Activated CD8-positive, alpha-beta memory T cell treated with anti-CD3 and anti-CD28 coated beads, Interleukin-2, amount 10 ng/mL, durations not matched to agents 7 days and 5 days (primary cell): ENCODE measurements at regions not wholly inside any gene's neighbourhood (a gene's known extent, or its start where the extent isn't known, plus 50 kb on each side); places are given as distances from the start of the nearest gene placed in this dataset.

Experiments
- ATAC-seq: fragments of 150-1000 bp; cut with Tn5 transposase; one replicate; pipeline ENCODE4 v1.10.0; 2021; ENCODE audit warnings: moderate library complexity
- CTCF ChIA-PET: fragments of 350-600 bp; sonication (Branson Sonifier 250); formaldehyde crosslinking; loops from one replicate; lab custom pipeline; 2021; ENCODE audit warnings: antibody characterized with exemption; lab: Charles Lee
- DNase-seq: peaks from one replicate; pipeline ENCODE4 v3.0.0-alpha.2; 2020
- H3K27ac Mint-ChIP-seq: one replicate; pipeline ENCODE4 v1.8.0; 2021; ENCODE audit warnings: mild to moderate bottlenecking, mixed read lengths
- H3K27me3 Mint-ChIP-seq: one replicate; pipeline ENCODE4 v1.8.0; 2021; ENCODE audit warnings: mixed read lengths
- H3K36me3 Mint-ChIP-seq: one replicate; pipeline ENCODE4 v1.8.0; 2021; ENCODE audit warnings: mild to moderate bottlenecking, mixed read lengths
- H3K4me1 Mint-ChIP-seq: one replicate; pipeline ENCODE4 v1.8.0; 2021; ENCODE audit warnings: mixed read lengths
- H3K4me3 Mint-ChIP-seq: one replicate; pipeline ENCODE4 v1.8.0; 2021; ENCODE audit warnings: mild to moderate bottlenecking, moderate library complexity, mixed read lengths
- H3K9me3 Mint-ChIP-seq: one replicate; pipeline ENCODE4 v1.8.0; 2022; ENCODE audit warnings: low read depth, mixed read lengths

DNA sequence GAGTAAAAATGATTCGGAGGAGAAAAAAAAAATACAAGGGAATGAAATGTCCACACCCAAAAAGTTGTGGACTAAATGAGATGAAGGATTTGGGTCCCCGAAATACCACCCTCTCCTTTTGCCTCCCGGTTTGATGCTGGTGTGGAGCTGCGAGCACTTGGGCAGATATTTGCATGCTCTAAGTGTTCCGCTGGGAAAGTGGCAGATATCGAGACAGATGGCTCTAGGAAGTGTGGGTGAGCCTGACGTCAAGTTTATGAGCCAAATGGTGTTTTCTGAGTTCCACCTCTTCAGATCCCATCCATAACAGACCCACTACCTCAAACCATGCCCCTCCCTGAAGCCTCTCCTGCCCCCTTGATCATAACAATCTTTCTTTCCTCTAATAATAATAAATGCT is 228.6 kb downstream of the QDPR start:
- Mint-ChIP-seq H3K27me3 (peaks cover 4% of the 10 kb centered on the region), H3K9me3 (no peaks in the 10 kb centered on the region), H3K4me3 (no peak overlapping the region), H3K27ac (no peak overlapping the region), H3K4me1 (no peaks in the 10 kb centered on the region), H3K36me3 (no peaks in the 10 kb centered on the region)
- CTCF ChIA-PET = no interaction called here
- DNase-seq (no peak), ATAC-seq (no peak)

DNA sequence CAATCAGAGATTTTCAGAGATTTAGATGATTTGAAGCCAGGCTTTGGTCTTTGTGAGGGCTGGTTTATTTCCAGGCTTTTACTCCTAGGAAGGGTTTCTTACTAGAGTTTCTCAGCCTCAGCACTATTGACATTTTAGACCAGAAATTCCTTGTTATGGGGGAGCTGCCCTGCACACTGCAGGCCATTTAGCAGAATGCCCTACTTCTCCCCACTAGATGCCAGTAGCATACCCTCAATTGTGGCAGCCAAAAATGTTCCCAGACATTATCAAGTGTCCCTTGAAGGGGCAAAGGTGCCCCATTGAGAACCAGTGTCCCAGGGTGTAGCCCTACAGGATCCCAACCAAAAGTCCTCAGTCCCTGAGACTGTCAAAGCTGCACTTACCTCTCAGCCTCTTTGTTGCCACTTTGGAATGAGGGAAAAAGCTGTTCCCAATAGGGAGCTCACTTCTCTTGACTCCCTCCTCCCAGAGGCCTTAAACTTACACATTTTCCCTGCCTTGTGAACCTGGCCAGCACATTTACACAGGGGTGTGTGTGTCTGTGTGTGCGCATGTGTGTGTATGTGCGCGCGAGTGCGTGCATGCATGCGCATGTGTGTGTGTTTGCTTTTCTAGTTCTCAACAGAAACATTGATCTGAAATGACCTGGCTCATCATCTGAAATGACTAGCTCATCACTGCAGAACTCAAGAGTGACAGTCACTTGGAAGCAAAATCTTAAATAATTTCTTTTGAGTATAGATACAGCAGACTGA is 231.4 kb downstream of the QDPR start:
- DNase-seq = no peak
- peaks cover 3% of the 10 kb centered on the region for H3K27me3 Mint-ChIP-seq
- no peak overlapping the region for H3K27ac Mint-ChIP-seq
- no peaks in the 10 kb centered on the region for H3K36me3 Mint-ChIP-seq
- no peaks in the 10 kb centered on the region for H3K4me1 Mint-ChIP-seq
- H3K9me3 Mint-ChIP-seq = no peaks in the 10 kb centered on the region
- H3K4me3 Mint-ChIP-seq = no peak overlapping the region
- ATAC-seq = no peak
- CTCF ChIA-PET = interaction anchor here (0.9 kb wide), 1 partner anchor 168 kb away, joined by 3 read pairs; no protein-coding TSS in a partner anchor

DNA sequence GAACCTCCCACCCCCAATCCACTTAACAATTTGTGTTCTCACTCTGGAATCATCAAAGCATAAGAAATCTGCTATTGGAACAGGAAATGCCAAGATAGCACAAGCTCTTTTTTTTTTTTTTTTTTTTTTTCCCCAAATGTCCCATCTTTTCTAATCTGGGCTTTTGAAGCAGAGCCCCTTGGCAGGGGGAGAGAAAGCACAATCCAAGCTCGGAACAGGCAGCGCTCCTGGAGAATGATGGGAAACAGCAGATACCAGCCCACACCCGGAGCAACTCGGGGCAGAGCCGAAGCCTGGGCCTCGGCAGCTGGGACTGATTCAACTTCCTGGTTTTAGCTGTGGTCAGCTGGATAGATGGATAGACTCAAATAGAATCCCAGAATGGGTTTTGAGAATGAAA is 235.1 kb downstream of the QDPR start:
- no peak for ATAC-seq
- DNase-seq = no peak
- H3K27ac Mint-ChIP-seq = no peak overlapping the region
- H3K4me1 Mint-ChIP-seq = no peaks in the 10 kb centered on the region
- no peak overlapping the region for H3K4me3 Mint-ChIP-seq
- CTCF ChIA-PET = no interaction called here
- peaks cover 3% of the 10 kb centered on the region for H3K27me3 Mint-ChIP-seq
- H3K9me3 Mint-ChIP-seq = no peaks in the 10 kb centered on the region
- no peaks in the 10 kb centered on the region for H3K36me3 Mint-ChIP-seq

DNA sequence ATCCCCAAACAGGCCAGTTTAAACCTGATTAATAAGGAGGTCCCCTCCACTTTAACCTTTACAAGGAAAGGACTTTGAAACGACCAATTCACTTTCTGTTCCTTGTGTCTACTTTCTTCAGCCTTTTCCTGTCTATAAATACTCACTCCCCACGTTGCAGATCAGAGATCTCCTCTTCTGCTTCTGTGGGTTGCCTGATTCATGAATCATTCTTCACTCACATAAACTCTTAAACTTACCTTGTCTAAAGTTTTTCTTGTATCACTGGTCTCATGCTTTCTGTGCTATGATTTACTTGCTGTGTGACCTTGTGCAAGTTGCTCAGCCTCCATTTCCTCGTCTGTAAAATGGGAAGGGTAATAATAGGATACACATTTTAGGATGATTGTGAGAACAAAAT is 236.1 kb downstream of the QDPR start:
- no peaks in the 10 kb centered on the region for H3K4me1 Mint-ChIP-seq
- CTCF ChIA-PET = no interaction called here
- H3K36me3 Mint-ChIP-seq = no peaks in the 10 kb centered on the region
- H3K27me3 Mint-ChIP-seq = peaks cover 3% of the 10 kb centered on the region
- no peak for ATAC-seq
- no peak for DNase-seq
- H3K9me3 Mint-ChIP-seq = no peaks in the 10 kb centered on the region
- H3K27ac Mint-ChIP-seq = no peak overlapping the region
- no peak overlapping the region for H3K4me3 Mint-ChIP-seq

DNA sequence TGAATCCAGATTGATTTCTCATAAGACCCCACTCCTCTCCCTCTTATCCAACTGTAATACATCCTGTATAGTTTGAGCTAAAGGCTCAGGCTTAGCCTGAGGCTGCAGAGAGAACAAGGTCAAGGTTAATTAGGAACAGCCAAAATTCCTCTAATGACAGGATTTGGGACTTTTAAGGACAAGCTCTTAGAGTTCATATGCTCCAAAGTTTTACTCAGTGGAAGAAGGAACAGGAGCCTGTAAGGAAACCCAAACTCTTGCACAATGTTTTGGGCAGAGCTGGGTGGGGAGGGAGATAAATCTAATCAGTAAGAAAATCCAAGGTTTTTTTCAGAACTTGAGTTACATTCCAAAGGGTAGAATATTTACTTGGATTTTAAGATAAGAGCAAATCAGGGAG is 238.8 kb downstream of the QDPR start:
- ATAC-seq (no peak), DNase-seq (no peak)
- Mint-ChIP-seq H3K36me3 (no peaks in the 10 kb centered on the region), H3K4me3 (no peak overlapping the region), H3K9me3 (no peaks in the 10 kb centered on the region), H3K4me1 (no peaks in the 10 kb centered on the region), H3K27me3 (peaks cover 16% of the 10 kb centered on the region), H3K27ac (no peak overlapping the region)
- CTCF ChIA-PET = no interaction called here

DNA sequence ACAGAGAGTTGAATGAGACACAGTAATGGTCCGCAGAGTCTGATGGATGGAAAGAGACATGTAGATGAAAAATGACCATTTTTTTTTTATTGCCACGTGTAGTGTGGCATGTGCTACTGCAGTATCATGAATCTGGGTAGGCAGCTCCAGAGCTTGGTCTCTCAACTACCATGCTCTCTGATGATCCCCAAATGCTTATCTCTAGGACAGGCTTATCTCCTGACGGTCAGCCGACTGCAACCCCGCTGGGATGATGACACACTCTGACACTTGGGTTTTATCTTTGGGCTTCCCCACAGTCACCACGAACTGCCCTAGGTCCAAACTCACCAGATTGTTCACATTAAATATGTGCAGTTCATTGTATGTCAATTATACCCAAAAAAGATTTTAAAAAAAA is 239.7 kb downstream of the QDPR start:
- no peaks in the 10 kb centered on the region for H3K36me3 Mint-ChIP-seq
- no peaks in the 10 kb centered on the region for H3K9me3 Mint-ChIP-seq
- peaks cover 16% of the 10 kb centered on the region for H3K27me3 Mint-ChIP-seq
- CTCF ChIA-PET = interaction anchor here (1.4 kb wide), 1 partner anchor 200 kb away, joined by 3 read pairs; no protein-coding TSS in a partner anchor
- DNase-seq = no peak
- no peak overlapping the region for H3K4me3 Mint-ChIP-seq
- no peak for ATAC-seq
- no peaks in the 10 kb centered on the region for H3K4me1 Mint-ChIP-seq
- H3K27ac Mint-ChIP-seq = no peak overlapping the region

DNA sequence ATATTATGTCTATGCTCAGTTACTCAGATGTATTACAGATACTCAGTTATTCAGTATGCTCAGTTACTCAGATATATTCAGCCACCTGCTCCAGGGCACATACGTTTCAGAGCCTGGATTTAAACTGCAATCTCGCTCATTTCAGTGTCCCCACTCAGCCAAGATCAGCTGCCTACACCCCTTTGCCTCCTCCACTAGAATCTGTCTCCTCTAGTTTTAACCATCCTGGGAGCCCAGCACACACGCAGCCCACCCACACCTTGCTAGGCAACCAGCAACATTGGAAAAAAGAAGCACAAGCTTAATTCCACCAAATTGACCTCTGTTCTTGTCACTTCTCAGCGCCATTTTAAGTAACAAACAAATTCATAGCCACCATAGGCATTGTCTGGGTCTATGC is 246.2 kb downstream of the QDPR start:
- Mint-ChIP-seq H3K27ac (no peak overlapping the region), H3K9me3 (no peaks in the 10 kb centered on the region), H3K4me3 (no peak overlapping the region), H3K27me3 (peaks cover 23% of the 10 kb centered on the region), H3K4me1 (peaks cover under 1% of the 10 kb centered on the region), H3K36me3 (no peaks in the 10 kb centered on the region)
- CTCF ChIA-PET = no interaction called here
- DNase-seq = no peak
- no peak for ATAC-seq

DNA sequence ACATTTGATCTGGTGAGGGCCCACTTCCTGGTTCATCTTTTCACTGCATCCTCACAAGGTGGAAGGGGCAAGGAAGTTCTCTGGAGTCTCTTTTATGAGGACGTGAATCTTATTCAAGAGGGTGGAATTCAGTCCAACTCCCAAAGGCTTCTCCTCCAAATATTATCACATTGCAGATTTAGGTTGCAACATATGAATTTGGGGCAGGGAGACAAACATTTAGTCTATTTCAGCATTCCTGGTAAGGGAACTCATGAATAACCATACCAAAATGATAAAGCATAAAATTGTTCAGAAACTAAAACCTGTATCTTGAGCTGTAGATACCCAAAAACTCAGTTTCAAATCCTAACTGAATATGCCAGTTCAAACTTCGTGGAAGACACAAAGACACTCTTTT is 246.8 kb downstream of the QDPR start:
- peaks cover 4% of the 10 kb centered on the region for H3K4me1 Mint-ChIP-seq
- no peaks in the 10 kb centered on the region for H3K36me3 Mint-ChIP-seq
- H3K27ac Mint-ChIP-seq = no peak overlapping the region
- ATAC-seq (no peak), DNase-seq (no peak)
- CTCF ChIA-PET = no interaction called here
- peaks cover 21% of the 10 kb centered on the region for H3K27me3 Mint-ChIP-seq
- H3K9me3 Mint-ChIP-seq = no peaks in the 10 kb centered on the region
- H3K4me3 Mint-ChIP-seq = no peak overlapping the region

DNA sequence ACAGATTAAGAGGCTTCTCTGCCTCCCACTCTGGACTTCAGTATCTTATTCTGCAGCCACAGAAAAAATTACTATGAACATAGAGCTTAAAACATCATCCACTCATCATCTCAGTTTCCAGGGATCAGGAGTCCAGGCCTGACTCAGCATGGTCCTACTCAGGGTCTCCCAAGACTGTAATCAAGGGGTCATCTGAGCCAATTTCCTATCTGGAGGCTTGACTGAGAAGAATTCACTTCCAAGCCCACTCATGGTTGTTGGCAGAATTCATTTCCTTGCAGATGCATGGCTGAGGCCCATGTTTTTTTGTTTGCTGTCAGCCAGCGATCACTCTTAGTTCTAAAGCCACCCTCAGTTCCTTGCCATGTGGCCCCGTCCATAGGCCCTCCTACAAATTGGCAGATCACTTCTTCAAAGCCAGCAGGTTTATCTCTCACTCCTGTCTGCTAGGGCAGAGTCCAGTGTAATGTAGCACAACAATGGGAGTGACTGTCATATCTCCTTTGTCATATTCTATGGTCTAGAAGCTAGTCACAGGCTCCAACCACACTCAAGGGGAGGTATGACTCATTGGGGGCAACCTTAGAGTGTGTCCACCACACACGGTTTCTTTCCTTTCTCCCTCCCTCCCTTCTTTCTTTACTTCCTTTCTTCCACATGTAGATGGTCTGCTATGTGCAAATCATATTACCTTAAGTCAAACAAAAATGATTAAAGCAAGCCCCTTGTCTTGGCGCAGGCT is 251.6 kb downstream of the QDPR start:
- H3K4me1 Mint-ChIP-seq = peaks cover 4% of the 10 kb centered on the region
- peak; percentile 42 for DNase-seq
- peaks cover 6% of the 10 kb centered on the region for H3K27me3 Mint-ChIP-seq
- H3K36me3 Mint-ChIP-seq = no peaks in the 10 kb centered on the region
- no peak overlapping the region for H3K27ac Mint-ChIP-seq
- CTCF ChIA-PET = no interaction called here
- ATAC-seq = peak; percentile 39
- no peaks in the 10 kb centered on the region for H3K9me3 Mint-ChIP-seq
- no peak overlapping the region for H3K4me3 Mint-ChIP-seq

DNA sequence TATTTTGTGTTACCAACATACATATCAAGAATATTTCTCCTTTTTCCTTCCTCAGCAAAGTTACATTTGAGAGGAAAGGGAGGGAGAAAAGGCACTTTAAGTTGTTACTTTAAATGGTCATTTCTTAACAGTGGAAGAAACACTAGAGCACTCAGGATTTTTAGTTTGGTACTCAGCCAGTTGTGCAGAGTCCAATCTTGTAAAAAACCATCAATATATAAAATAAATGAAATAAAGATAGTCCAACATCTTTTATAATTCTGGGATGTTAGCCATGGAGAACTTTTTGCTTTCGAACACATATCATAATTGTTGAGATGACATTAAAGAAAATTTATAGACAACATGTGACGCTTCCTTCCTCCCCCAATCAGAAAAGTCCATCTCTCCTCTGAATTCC is 253.8 kb downstream of the QDPR start:
- Mint-ChIP-seq H3K27ac (no peak overlapping the region), H3K27me3 (peaks cover 6% of the 10 kb centered on the region), H3K36me3 (no peaks in the 10 kb centered on the region), H3K4me1 (peaks cover 4% of the 10 kb centered on the region), H3K4me3 (no peak overlapping the region), H3K9me3 (no peaks in the 10 kb centered on the region)
- DNase-seq (no peak), ATAC-seq (no peak)
- CTCF ChIA-PET = no interaction called here

DNA sequence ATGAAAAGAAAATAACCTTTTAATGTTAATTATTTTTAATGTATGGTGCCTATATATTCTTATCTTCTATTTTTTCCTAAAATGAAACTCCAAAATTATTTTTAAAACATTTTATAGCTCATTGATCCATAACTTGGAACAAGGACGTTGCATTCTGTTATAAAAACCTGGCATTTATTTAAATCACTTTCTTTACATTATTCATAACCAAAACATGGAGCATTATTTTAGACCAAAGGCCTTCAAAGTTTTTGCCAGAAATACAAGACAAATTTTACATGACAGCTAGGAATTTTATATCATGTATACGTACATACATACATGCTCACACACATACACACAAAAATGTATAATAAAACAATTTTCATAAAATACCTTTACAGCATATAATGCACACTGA is 259.8 kb downstream of the QDPR start:
- H3K4me3 Mint-ChIP-seq = no peak overlapping the region
- no peak for ATAC-seq
- no peaks in the 10 kb centered on the region for H3K9me3 Mint-ChIP-seq
- peaks cover 8% of the 10 kb centered on the region for H3K27me3 Mint-ChIP-seq
- no peaks in the 10 kb centered on the region for H3K4me1 Mint-ChIP-seq
- H3K36me3 Mint-ChIP-seq = no peaks in the 10 kb centered on the region
- no peak overlapping the region for H3K27ac Mint-ChIP-seq
- no peak for DNase-seq
- CTCF ChIA-PET = no interaction called here

DNA sequence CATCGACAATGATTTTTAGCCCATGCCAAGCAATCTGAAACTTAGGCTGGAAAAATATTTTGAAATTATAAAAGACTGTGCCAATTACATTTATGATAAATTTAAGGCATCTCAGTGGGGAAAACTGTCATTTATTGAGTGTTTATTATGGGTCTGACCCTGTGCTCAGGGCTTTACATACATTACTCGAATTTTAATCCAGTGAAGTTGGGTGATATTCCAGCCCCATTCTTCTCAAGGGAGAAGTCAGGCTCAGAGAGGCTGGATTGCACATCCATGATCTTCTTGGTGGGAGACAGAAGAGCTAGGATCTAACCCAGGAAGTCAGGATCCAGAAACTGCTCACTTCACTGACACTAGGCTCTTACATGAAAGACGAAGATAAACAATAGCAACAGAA is 260.8 kb downstream of the QDPR start:
- H3K27me3 Mint-ChIP-seq = peaks cover 8% of the 10 kb centered on the region
- CTCF ChIA-PET = no interaction called here
- no peaks in the 10 kb centered on the region for H3K4me1 Mint-ChIP-seq
- H3K27ac Mint-ChIP-seq = no peak overlapping the region
- ATAC-seq (no peak), DNase-seq (no peak)
- H3K4me3 Mint-ChIP-seq = no peak overlapping the region
- H3K9me3 Mint-ChIP-seq = no peaks in the 10 kb centered on the region
- no peaks in the 10 kb centered on the region for H3K36me3 Mint-ChIP-seq

DNA sequence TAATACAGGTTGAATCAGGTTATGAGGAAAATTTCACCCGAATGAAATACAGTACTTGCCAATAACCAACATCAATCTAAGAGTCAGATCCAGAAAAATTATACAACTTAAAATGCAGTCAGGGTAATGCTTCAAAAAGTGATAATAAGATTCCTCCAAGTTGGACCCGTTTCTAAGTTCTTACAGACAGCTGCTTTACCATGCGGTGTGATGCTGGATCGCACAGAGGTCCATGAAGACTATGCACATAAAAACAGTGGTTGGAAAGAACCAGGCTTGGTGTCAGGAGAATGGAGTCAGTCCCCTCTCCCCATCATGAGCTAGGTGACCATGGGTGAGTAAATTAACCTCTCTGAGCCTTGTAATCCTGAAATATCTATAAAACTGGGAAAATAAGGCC is 261.3 kb downstream of the QDPR start:
- no peak overlapping the region for H3K27ac Mint-ChIP-seq
- no peaks in the 10 kb centered on the region for H3K9me3 Mint-ChIP-seq
- no peak overlapping the region for H3K4me3 Mint-ChIP-seq
- no peak for ATAC-seq
- DNase-seq = no peak
- no peaks in the 10 kb centered on the region for H3K36me3 Mint-ChIP-seq
- H3K4me1 Mint-ChIP-seq = no peaks in the 10 kb centered on the region
- CTCF ChIA-PET = no interaction called here
- peaks cover 8% of the 10 kb centered on the region for H3K27me3 Mint-ChIP-seq

DNA sequence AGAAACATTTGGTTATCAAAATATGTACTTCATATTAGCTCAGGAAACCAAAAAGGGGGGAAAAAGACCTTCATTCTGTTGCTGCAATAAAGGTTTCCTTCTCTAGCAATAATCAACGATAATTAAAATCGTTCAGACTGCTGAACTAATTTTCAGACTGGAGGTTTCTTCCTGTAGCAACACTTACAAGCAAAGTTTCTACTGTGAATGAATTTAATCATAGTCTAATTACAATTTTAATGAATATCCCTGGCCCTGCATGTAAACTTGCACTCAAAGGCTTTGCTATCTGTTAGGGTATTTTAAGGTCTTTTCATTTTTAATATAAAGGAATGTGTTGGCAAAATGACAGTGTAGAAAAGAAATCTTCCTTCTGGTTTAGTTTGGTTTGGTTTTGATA is 265.2 kb downstream of the QDPR start:
- H3K4me1 Mint-ChIP-seq = no peaks in the 10 kb centered on the region
- H3K9me3 Mint-ChIP-seq = no peaks in the 10 kb centered on the region
- H3K36me3 Mint-ChIP-seq = no peaks in the 10 kb centered on the region

More for the DNA sequence above, 265.2 kb downstream of the QDPR start:
- ATAC-seq = no peak
- Mint-ChIP-seq H3K4me3 (no peak overlapping the region), H3K27me3 (peaks cover under 1% of the 10 kb centered on the region), H3K27ac (no peak overlapping the region)
- DNase-seq = no peak
- CTCF ChIA-PET = no interaction called here
